ENCODE measurements at regions not wholly inside any gene's neighbourhood (a gene's known extent, or its start where the extent isn't known, plus 50 kb on each side); places are given as distances from the start of the nearest gene placed in this dataset.
A peak's percentile ranks its signal among the peaks of the same experiment; 100 is the strongest.

DNA sequence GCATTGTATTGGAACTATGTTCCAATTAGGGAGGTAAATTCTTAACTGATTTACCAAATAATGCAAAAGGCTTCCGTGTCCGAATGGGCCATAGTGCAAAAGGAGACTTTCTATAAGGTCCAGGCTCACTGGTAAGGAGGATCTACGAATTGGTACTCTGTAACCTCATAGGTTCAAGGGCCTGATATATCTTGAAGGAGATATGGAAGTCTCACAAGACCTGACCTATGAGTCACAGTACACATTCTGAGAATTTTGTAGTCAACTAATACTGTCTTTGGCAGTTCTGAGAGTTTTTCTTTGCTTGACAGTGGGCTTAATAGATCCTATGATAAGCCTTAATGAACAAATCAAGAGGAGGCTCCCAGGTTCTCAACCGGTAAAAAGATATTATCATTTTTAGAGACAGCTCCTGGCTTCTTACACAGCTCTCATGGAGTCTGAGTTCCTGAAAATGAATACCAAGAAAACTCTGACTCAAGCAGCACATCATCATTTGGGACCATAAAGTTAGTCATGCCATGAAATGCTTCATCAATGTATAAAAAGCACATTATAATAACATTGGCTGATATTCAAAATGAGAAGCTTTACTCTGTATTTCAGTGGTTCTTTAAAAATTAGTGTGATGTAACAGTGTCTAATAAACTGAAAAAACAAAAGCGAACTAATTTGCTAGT lies 1275.2 kb upstream of the CRIM1 start:
- DNase-seq, result no peak

DNA sequence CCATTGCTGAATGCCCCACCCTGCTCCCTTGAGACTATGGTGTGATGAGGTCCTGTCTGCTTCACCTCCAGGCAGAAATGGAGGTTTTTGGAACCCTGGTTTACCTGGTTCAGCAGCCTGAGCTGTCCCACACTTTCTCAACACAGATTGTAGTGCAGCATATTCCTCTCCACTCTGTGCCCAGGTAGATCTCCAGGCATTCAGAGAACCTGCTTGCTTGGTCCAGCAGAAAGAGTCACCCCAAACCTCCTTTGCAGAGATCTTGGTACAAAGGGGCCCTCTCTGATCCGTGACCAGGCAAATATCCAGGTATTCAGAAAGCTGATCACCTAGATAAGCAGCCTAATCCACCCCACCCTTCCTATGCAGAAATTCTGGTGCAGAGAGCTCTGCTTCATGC lies 1288.2 kb upstream of the CRIM1 start:
- DNase-seq, result no peak

DNA sequence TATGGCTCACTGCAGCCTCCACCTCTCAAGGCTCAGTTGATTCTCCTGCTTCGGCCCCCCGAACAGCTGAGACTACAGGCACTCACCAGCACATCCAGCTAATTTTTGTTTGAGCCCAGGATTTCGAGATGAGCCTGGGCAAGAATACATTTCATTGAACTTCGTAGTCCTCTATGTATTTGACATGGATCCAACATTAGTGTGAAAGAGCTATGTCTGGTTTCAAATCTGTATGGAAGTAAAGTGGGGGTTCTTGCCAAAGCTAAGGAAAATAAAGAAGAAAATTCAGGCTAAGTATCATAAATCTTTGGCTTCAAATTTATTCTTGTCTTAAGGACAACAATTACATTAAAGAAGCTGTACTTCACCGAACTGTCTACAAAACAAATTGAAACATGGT lies 1291.7 kb upstream of the CRIM1 start:
- no peak for DNase-seq

DNA sequence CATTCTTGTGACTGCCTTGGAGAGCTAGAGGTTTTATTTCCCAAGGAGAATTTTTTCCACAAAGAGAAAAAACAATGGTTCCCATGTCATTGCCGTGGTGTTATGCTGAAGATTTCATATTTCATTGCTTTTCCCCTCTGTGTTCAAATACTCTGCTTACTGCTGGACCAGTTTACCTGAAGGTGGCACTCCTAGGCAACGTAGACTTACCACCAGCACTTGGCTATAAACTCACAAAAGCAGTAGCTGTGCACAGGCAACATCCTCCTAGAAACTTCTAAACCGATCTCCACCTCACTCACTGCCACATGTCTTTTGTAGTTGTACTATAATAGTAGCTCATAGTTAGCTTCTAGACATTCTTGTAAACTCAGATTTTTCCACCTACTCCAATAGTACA lies 1319.7 kb upstream of the CRIM1 start:
- DNase-seq, result no peak

DNA sequence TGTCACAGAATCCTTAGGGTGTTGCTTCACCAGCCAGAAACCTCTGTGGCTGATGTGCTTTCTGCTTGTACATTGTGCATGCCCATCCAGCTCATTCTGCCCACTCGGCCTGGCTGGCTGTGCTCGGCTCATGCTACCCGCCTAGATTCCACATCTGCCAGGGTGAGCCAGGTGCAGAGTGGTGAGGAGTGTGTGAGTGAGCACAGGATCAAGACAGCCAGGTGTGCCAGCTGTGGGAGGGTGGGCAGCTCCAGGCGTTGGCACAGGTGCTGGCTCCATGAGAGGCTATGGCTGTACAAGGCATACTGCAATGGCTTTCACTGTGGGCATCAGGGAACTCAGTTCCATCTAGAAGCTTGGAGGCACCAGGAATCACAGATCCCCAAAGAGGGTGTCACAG lies 1321.8 kb upstream of the CRIM1 start:
- DNase-seq, result no peak

DNA sequence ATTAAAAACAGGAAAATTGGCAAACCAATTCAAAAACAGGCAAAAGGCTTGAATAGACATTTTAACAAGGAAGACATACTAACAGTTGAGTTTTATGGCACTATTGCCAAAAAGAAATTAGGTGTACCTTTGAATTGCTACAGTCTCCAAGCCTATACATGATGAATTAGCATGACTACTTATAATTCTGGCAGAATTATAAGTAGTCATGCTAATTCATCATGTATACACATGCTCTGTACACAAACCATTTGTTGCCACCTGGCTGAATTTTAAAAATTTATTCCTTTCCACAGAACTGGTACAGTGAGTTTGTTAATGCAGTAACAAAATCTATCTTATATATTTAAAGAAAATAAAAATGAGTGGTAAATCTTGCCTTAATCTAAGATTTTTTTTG lies 1332.0 kb upstream of the CRIM1 start:
- DNase-seq, result no peak

DNA sequence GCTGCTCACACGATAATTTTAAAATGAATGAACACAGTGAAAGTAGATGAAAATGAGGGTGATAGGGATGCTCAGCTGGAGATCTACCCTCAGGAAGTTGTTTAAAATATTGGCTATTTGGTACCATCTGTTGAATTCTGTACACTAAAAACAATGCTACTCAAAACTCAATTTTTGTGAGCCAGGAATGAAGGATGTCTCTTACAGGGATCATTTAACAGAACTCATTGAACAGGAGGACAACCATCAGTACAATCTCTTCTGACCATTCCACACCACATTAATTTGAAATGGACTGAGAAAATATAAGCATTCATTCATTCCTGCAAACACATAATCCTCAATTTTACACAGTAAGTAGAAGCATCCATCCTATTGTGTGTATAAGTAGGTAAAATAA lies 1355.1 kb upstream of the CRIM1 start:
- no peak for DNase-seq

DNA sequence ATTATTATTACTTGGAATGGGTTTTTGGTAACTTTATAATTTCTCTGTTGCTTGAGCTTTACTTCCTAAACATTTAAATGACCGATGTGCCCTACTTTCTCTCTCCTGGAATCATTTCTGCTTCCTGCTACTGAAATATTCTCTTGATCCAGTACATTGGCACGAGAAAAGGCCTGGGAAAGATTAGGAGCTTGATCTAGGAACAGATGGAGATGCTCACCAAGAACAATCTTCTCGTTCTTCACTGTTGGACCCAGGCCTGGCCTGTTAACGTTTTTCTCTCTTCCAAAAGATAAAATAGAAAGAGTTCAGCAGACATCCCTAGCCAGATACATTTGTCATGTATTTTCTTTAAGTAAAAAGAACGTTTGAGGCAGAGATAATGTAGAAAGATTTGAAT lies 1356.8 kb upstream of the CRIM1 start:
- DNase-seq, result no peak

DNA sequence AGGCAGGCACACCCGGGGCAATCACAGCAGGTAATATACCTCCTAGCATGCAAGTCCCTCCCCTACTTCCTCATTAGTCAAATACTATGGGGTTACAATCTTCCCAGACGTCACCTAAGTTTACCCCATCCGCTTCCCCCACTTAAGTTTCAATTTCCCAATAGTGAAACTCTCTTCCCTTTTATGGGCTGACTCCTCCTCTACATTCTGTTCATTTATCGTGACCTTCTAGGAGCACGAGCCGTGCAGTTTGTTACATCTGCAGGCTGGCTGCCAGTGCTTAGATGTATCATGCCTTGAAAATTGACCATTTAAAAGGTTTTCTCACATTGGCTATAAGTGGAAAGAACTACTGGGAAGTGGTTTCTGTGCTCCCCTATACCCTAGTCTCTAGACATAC lies 1357.8 kb upstream of the CRIM1 start:
- DNase-seq, result no peak

DNA sequence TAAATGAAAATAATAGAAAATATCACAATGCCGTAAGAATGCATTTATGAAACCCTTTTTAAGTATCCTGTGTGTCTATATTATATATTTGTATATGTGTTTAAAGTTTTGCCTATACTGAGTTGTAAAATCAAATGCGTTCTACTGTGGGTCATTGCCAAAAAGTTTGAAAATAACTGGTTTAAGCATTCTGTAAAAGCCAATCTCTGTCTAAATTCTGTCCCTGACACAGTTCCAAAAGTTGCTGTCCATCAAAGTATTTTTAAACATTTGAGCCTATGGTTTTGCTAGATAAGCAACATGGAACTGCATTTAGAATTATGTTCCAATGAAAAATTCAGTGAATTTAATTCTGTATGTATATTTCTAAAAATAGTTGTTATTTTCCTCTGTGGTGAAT lies 1360.4 kb upstream of the CRIM1 start:
- no peak for DNase-seq

DNA sequence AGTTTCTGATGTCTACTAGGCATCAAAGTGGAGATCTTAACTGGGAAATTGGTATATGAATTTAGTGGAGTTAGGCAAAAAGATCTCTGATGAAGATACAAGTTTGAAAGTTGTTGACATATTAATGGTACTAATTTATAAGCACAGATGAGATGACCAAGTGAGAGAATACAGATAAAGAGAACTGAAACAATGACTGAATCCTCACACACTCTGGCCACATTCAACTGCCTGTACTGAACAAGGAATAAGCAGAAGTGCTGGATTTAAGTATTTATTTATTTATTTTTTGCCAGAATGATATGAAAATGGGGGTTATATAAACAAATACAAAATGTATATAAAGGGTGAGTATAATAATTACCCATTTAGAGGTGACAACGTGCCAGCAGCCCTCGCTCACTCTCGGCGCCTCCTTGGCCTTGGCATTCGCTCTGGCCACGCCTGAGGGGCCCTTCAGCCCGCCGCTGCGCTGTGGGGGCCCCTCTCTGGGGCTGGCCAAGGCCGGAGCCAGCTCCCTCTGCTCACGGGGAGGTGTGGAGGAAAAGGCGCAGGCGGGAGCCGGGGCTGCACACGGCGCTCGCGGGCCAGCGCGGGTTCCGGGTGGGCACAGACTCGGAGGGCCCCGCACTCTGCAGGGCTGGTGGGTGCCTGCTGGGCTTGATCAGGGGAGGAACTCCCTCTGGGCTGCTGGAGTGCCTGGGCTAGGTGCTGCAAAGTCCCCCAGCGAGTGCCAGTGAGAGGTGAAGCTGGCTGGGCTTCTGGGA lies 1363.9 kb upstream of the CRIM1 start:
- DNase-seq, result no peak

DNA sequence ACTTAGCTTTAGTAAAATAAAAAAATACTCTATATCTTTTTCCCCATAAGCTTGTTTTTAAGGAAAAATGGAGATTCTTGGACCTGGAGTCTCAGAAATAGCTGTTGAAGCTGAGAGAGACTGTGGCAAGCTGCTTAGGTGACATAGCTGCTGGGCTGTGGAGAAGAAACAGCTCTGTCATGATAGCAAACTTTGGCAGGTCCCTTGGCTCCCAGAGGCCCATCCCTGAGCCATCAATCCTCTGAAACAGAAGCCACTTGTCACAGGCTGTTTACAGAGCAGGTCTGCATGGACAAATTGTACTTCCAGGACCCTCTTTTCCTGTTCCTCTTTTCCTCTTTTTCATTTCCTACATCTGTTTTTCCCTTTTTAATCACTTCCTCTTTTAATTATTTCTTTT lies 1370.1 kb upstream of the CRIM1 start:
- peak; percentile 55 for DNase-seq

DNA sequence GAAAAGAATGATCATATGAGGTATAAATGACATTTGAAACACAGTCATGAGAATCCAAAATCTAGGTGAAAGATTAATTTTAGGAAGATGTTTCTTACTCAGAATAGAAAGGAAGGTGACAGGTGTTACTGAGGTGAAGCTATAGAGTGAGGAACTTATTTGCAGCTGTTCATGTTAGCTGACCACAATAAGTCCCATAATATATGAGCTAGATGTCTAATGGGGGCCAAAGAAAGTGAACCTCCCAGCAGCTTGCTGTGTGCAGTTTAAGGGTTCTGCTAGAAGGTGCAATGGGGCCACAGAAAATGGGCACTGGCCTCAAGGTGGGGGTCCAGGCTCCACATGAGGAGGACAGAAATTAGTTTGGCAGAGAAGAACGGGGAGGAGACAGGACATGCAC lies 1374.9 kb upstream of the CRIM1 start:
- DNase-seq, result no peak

DNA sequence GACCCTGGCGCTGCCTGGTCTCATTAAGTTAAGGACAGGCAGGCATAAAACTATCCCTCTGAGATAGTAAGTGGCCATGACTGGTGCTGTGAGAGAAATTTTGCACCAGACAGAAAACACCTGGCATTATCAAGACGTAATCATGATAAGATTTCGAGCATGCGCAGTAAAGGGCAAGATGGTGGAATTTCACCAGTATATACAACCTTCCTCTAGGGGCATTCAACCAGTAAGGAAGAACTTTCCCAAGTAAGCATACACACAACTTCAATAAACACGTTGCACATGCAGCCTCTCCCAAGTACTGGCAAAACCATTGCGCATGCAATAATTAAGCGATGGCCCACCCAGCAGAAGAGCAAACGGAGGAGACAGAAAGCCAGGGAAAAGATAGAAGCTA lies 1376.4 kb upstream of the CRIM1 start:
- no peak for DNase-seq

DNA sequence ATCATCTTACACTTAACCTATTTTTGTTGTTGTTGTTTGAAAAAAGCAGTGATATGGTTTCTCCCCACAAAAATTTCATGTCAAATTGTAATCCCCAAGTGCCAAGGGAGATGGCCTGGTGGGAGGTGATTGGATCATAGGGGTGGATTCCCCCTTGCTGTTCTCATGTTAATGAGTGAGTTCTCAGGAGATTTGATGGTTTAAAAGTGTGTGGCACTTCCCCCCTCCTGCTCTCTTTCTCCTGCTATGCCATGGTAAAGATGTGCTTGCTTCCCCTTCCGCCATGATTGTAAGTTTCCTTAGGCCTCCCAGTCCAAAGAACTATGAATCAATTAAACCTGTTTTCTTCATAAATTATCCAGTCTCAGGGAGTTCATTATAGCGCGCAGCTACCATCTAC lies 1362.7 kb upstream of the FAM98A start:
- no peak for DNase-seq

DNA sequence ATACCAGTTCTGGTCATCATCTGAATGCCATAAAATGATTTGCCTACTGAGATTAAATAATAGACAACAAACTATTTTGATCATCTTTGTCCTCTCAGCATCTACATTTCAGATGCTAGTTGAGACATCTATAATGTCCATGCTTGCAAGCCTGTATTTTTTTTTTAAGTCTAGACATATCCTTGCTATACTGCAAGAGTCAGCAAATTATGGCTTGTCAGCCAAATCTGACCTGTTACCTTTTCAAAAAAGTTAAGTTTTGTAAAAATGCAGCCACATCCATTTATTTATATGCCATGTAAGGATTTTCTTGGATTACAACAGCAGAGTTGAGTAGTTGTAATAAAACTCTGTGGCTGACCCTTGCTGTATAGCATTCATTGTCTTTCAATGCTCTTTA lies 1355.7 kb upstream of the FAM98A start:
- DNase-seq, result no peak

DNA sequence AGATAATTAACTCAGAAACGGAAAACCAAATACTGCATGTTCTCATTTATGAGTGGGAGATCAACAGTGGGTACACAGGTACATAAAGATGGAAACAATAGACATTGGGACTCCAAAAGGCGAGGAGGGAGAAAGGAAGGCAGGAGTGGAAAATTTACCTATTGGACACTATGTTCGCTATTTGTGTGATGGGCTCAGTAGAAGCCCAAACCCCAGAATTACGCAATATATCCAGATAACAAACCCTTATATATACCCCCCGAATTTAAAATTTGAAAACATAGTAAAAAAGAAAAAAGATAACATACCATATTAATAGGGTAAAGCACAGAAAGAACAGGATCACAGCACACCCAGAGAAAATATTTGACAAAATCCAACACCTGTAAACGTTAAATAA lies 1351.7 kb upstream of the FAM98A start:
- no peak for DNase-seq

DNA sequence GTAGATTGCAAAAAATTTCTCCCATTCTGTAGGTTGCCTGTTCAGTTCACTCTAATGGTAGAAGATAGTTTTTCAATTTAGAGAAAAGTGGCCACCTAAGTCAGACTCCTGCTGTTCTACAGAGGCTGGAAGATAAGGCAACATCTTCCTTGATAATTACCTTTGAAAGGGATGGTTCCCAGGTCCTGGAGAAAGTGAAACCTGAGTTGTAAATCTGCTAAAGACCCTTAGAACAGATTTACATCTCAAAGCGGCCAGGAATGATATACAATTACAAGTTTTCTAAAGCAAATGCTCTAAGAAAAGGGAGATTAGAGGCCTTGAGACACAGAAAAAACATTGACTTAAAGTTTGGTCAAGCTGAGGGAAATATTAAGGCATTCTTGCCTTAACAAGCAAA lies 1350.2 kb upstream of the FAM98A start:
- DNase-seq, result no peak

DNA sequence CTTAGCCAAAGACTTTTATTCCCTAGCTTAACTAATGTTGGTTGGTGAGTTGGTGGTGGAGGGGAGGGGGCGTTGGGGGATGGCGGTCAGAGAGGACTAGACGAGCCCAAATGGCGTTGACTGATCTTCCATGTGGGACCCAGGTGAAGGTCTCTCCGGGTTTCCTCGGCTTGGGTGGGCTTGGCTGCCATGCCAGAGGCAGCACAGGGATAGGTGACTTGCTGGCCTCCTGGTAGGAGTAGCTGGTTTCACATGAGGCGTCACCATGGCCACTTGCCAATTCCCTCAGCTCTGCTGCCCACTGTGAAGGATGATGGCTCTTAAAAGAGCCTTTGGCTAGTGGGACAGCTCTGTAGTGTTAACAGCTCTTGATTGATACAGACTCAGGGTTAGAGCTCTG lies 1337.0 kb upstream of the FAM98A start:
- DNase-seq, result no peak

DNA sequence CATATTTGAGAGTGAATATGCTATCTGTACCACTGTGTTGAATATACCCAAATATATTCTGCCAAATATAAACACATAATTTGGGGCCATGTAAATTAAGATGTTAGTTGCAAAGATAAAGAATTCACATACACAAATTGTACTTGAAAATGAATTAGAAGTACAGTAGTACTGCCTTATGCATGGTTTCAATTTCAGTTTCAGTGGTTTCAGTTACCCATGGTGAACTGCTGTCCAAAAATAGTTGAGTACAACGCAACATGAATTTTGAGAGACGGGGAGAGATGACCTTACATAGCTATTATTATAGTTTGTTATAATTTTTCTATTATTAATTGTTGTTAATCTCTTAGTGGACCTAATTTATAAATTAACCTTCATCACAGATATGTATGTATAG lies 1313.0 kb upstream of the FAM98A start:
- no peak for DNase-seq

DNA sequence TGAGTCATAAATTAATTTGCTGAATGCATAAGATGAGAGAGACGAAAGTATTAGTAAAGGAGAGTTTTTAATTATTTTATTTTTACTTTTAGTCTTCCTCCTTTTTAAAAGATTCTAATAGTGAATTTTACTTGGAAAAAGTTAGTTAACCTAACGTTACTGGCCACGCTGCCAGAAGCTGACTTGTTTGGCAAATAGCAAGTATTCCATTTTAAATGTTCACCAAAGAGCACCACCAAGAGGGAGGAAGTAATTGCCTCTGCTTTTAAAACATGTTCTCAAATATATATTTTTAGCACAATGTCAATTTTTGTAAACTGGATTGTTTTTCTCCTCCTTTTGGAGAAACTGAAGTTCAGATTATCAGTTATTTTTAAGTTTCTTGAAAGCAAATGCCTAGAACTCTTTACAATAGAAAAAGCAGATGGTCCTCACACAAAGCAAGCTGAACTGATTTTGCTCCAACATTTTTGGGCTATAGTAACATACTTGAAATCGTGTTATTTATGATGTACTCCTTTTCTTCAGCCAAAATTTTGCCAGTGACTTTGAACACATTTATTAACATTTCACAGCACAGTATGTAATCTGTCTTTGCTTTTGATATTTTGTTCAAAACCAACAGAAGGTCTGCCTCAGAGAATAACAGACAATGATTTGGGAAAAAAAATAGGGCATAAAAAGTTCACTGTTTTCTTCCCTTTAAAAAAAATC lies 1311.0 kb upstream of the FAM98A start:
- no peak for DNase-seq

DNA sequence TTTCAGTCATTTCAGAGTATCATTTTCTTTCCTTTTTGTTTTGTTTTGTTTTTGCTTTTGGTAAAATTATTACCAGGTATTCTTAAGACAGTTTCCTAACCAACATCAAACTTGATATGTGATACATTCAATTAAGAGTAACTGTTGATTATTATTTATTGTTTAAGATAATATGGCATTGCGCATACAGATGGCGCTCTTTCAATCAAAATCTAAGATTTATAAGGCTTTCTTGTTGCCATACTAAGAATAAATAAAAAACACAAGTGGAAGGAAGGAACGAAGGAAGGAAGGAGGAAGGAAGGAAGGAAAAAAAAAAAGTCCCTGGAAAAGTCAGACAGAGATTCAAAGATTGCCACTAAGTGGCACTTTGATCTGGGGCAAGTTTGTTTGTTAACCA lies 1308.7 kb upstream of the FAM98A start:
- no peak for DNase-seq

DNA sequence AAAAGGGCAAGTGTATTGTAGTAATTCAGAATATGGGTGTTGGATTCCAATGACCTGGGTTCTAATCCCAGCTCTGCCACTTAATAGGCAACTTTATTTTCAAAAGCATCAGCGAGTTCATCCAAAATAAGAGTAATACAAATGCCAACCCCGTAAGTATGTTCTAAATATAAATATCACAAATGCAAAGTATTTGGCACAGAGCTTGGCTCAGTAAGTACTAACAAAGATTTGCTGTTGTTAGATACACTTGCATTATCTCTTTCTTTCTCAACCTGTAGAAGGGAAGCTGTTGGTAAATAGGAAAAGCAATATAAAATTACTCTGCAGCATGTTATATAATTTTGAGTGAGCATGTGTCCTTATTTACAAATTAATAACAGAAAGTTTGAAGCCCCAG lies 1302.6 kb upstream of the FAM98A start:
- DNase-seq, result no peak

DNA sequence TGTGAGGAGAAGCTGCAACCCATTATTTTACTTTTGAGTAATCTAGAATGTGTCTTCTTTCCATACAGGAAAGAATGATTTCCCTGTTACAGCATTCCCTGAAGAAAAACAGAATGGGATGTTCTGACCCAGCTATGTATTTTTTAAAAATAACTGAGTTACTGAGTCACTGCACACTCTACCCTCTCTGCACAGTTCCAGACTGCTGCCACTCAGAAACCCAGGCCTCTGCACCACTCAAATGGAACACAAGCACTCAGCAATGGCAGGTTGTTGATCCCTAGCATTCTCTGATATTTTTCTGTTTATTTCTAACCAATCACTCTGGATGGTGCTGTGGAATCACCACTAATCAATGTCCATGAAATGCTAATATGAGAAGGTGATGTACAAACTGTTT lies 1300.0 kb upstream of the FAM98A start:
- no peak for DNase-seq
